ENCODE measurements at regions not wholly inside any gene's neighbourhood (a gene's known extent, or its start where the extent isn't known, plus 50 kb on each side); places are given as distances from the start of the nearest gene placed in this dataset.

- no peak for TF ChIP-seq USF1 (IDR thresholded peaks at IDR 0.05; ENCODE audit: borderline replicate concordance, extremely low read length, insufficient read depth, low read depth, low read length)
- 0 out of 2 replicates have a peak, but pooled peaks have one; percentile 43 for TF ChIP-seq NFYB (IDR thresholded peaks at IDR 0.05; ENCODE audit: insufficient read depth, low read depth, low read length)
- POLR2A ChIA-PET, result no interaction called here
Observed at GRCh38 chr20:57844626-57845596, 135.1 kb upstream of the PMEPA1 start.

GRCh38 chr20:57843941-57844625, 134.3 kb upstream of the PMEPA1 start:
- no peaks in the 10 kb centered on the region for H3K9me3 ChIP-seq (replicated peaks; ENCODE audit: control insufficient read depth, insufficient read depth, low read length)
- H2AFZ ChIP-seq (ENCODE audit: control insufficient read depth, low read depth, low read length), result no peak overlapping the region
- 20% methylated on average over 14 of the region's 14 CpGs for WGBS (ENCODE audit: insufficient coverage, insufficient replicate concordance, low lambda C conversion rate, missing lambda C conversion rate)
- peaks cover 0 to 3% of the 10 kb centered on the region in 2 experiments; a peak in 2 of 4 replicates for H3K27me3 ChIP-seq (replicated peaks in 1 of 2; ENCODE audit: control insufficient read depth in 2 of 2, insufficient read depth in 2 of 2, low read length in 1 of 2)
- in situ Hi-C loops (cut with MboI) (no loop called here), intact Hi-C loops (cut with micrococcal nuclease; ENCODE audit: unreplicated experiment) (no loop called here)
- ATAC-seq, result no peak
- no peaks in the 10 kb centered on the region for H3K4me1 ChIP-seq (ENCODE audit: control insufficient read depth, insufficient read depth, low read length)
- RAD21 ChIA-PET (ENCODE audit: unreplicated experiment), result no interaction called here
- FAIRE-seq, result no peak
- no peak overlapping the region for H3K4me2 ChIP-seq (ENCODE audit: control insufficient read depth, insufficient read depth)
- H3K4me3 ChIP-seq, result no peak overlapping the region
- no peaks in the 10 kb centered on the region for H3K79me2 ChIP-seq (ENCODE audit: control insufficient read depth, insufficient read depth, low read length)
- no peaks in the 10 kb centered on the region for H3K36me3 ChIP-seq (ENCODE audit: control insufficient read depth in 2 of 2, insufficient read depth in 2 of 2, low read length in 1 of 2)
- DNase-seq (ENCODE audit: low read depth, low spot score), result no peak
- no peaks in the 10 kb centered on the region for H4K20me1 ChIP-seq (ENCODE audit: control insufficient read depth, insufficient read depth)
- CTCF ChIA-PET, result no interaction called here
- no peak overlapping the region for H3K9ac ChIP-seq (ENCODE audit: control insufficient read depth, insufficient read depth, low read length)
- BruUV-seq (replicated peaks), result no TSS peak
- POLR2A ChIA-PET, result no interaction called here
- H3K27ac ChIP-seq (ENCODE audit: control insufficient read depth, insufficient read depth), result no peak overlapping the region
- SMC1A ChIA-PET (ENCODE audit: uncharacterized antibody, unreplicated experiment), result no interaction called here
- no peak for TF ChIP-seq NR2C1 (IDR thresholded peaks at IDR 0.05)
- no peak for TF ChIP-seq KAT2A (conservative IDR thresholded peaks at IDR 0.05; ENCODE audit: control insufficient read depth, low read depth, low read length)
- no peak for TF ChIP-seq FOS (IDR thresholded peaks at IDR 0.05; ENCODE audit: borderline replicate concordance, extremely low read depth, insufficient read length)
- TF ChIP-seq POLR2A (IDR thresholded peaks at IDR 0.05; ENCODE audit: low read depth, low read length), result no peak
- TF ChIP-seq BRCA1 (IDR thresholded peaks at IDR 0.05; ENCODE audit: low read depth, low read length), result no peak
- no peak for TF ChIP-seq ATF7 (IDR thresholded peaks at IDR 0.05; ENCODE audit: low read depth)
- TF ChIP-seq NR2F1 (conservative IDR thresholded peaks at IDR 0.05), result no peak
- TF ChIP-seq RELA (IDR thresholded peaks at IDR 0.05; ENCODE audit: borderline replicate concordance, partially characterized antibody), result no peak
- TF ChIP-seq E2F4 (IDR thresholded peaks at IDR 0.05; ENCODE audit: low read depth, low read length), result no peak
- TF ChIP-seq RUNX3 (IDR thresholded peaks at IDR 0.05; ENCODE audit: low read length), result no peak
- TF ChIP-seq TCF12 (IDR thresholded peaks at IDR 0.05; ENCODE audit: low read depth, low read length), result no peak

More at GRCh38 chr20:57844626-57845596, 135.1 kb upstream of the PMEPA1 start:
- H3K27ac ChIP-seq (ENCODE audit: control insufficient read depth, insufficient read depth), result no peak overlapping the region
- H3K36me3 ChIP-seq (ENCODE audit: control insufficient read depth in 2 of 2, insufficient read depth in 2 of 2, low read length in 1 of 2), result no peaks in the 10 kb centered on the region
- ATAC-seq (peak; percentile 28; the same call in 2 of the 3 replicates), DNase-seq (ENCODE audit: low read depth, low spot score) (no peak), FAIRE-seq (no peak)
- RAD21 ChIA-PET (ENCODE audit: unreplicated experiment), result interaction anchor here (0.7 kb wide), 1 partner anchor 337 kb away, joined by 3 read pairs; no protein-coding TSS in a partner anchor
- H4K20me1 ChIP-seq (ENCODE audit: control insufficient read depth, insufficient read depth), result no peaks in the 10 kb centered on the region
- SMC1A ChIA-PET (ENCODE audit: uncharacterized antibody, unreplicated experiment), result no interaction called here
- no peak overlapping the region for H3K4me3 ChIP-seq
- in situ Hi-C loops (cut with MboI), result no loop called here
- no peak overlapping the region for H2AFZ ChIP-seq (ENCODE audit: control insufficient read depth, low read depth, low read length)
- intact Hi-C loops (cut with micrococcal nuclease; ENCODE audit: unreplicated experiment), result no loop called here
- no TSS peak for BruUV-seq (replicated peaks)
- 24% methylated on average over 10 of the region's 10 CpGs for WGBS (ENCODE audit: insufficient coverage, insufficient replicate concordance, low lambda C conversion rate, missing lambda C conversion rate)
- no peak overlapping the region for H3K9ac ChIP-seq (ENCODE audit: control insufficient read depth, insufficient read depth, low read length)
- H3K27me3 ChIP-seq (replicated peaks in 1 of 2; ENCODE audit: control insufficient read depth in 2 of 2, insufficient read depth in 2 of 2, low read length in 1 of 2), result no peaks in the 10 kb centered on the region; a peak in 2 of 4 replicates
- no peaks in the 10 kb centered on the region for H3K4me1 ChIP-seq (ENCODE audit: control insufficient read depth, insufficient read depth, low read length)
- no peak overlapping the region for H3K4me2 ChIP-seq (ENCODE audit: control insufficient read depth, insufficient read depth)
- H3K9me3 ChIP-seq (replicated peaks; ENCODE audit: control insufficient read depth, insufficient read depth, low read length), result no peaks in the 10 kb centered on the region
- CTCF ChIA-PET, result no interaction called here
- no peaks in the 10 kb centered on the region for H3K79me2 ChIP-seq (ENCODE audit: control insufficient read depth, insufficient read depth, low read length)

All from GM12878 (cell line).